Uterus (tissue), 3 donors: ENCODE measurements at regions not wholly inside any gene's neighbourhood (a gene's known extent, or its start where the extent isn't known, plus 50 kb on each side); places are given as distances from the start of the nearest gene placed in this dataset.

ENCODE experiments used
- DNase-seq, 2 donors: peaks; one replicate each; pipeline ENCODE4 v3.0.0-alpha.2; 2019 to 2020
- H3K27ac ChIP-seq, 2 donors: fragments of 200-600 bp; sonication (generic); 1 replicate in 1 of 2; 2 replicates in 1 of 2; pipeline ENCODE4 v1.5.1; 2016 to 2018
- H3K27me3 ChIP-seq, 2 donors: fragments of 200-600 bp; sonication (generic); one replicate each; pipeline ENCODE4 v1.5.1; 2018 to 2019; ENCODE audit warnings: control low read depth in 1 of 2
- H3K36me3 ChIP-seq, 2 donors: fragments of 200-600 bp; sonication (generic); one replicate each; pipeline ENCODE4 v1.5.1; 2019; ENCODE audit warnings: control low read depth in 1 of 2
- H3K4me1 ChIP-seq, 2 donors: fragments of 200-600 bp; sonication (generic); one replicate each; pipeline ENCODE4 v1.5.1; 2018 to 2019; ENCODE audit warnings: control low read depth in 1 of 2
- H3K4me3 ChIP-seq, 2 donors: fragments of 200-600 bp; sonication (generic); 1 replicate in 1 of 2; 2 replicates in 1 of 2; pipeline ENCODE4 v1.5.1; 2018 to 2019; ENCODE audit warnings: mild to moderate bottlenecking in 1 of 2
- H3K9me3 ChIP-seq, 2 donors: fragments of 200-600 bp; sonication (generic); one replicate each; pipeline ENCODE4 v1.5.1; 2019; ENCODE audit warnings: control low read depth in 1 of 2
- POLR2A ChIP-seq, 2 donors: fragments of 450-650 bp; IDR thresholded peaks; one replicate each; pipeline ENCODE4 v1.6.1; 2016; ENCODE audit warnings: antibody characterized with exemption in 2 of 2, mild to moderate bottlenecking in 1 of 2, moderate library complexity in 1 of 2
- intact Hi-C: fragments of 100-400 bp; cut with DNase I; formaldehyde crosslinking; loops from one replicate; pipeline ENCODE4 v1.15.1; 2023; ENCODE audit warnings: low total_unique reads
- TF ChIP-seq, protein P1 (sequence below), 4 experiments: fragments of 200-600 bp in 2 of 4; fragments of 450-650 bp in 2 of 4; sonication (generic) in 2 of 4; IDR thresholded peaks; one replicate each; pipeline ENCODE4 v1.5.1; 2016 to 2019; ENCODE audit warnings: antibody characterized with exemption in 4 of 4, mild to moderate bottlenecking in 2 of 4, moderate library complexity in 1 of 4
- donor health status: DM: yes; HTN: yes; CAD: no.

DNA sequence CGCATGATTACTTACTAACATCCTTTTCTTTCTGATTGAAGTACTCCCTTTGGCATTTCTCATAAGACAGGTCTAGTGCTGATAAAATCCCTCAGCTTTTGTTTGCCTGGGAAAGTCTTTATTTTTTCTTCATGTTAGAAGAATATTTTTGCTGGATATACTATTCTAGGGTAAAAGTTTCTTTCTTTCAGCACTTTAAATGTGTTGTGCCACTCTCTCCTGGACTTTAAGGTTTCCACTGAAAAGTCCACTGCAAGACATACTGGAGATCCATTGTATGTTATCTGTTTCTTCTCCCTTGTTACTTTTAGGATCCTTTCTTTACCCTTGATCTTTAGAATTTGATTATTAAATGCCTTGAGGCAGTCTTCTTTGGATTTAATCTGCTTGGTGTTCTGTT lies 796.7 kb downstream of the UQCRFS1 start:
- intact Hi-C loops = no loop called here

DNA sequence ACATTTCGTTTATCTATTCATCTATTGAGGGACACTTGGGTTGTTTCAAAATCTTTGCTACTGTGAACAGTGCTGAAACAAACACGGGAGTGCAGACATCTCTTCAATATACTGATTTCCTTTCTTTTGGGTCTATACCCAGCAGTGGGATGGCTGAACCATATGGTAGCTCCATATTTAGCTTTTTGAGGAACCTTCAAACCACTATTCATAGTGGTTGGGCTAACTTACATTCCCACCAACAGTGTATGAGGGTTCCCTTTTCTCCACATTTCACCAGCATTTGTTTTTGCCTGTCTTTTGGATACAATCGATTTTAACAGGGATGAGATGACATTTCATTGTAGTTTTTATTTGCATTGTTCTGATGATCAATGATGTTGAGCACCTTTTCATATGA lies 798.2 kb downstream of the UQCRFS1 start:
- H3K4me3 ChIP-seq = no peak overlapping the region
- intact Hi-C loops = no loop called here
- no peak for TF ChIP-seq POLR2A (IDR thresholded peaks at IDR 0.05)
- TF ChIP-seq, protein P1, sequence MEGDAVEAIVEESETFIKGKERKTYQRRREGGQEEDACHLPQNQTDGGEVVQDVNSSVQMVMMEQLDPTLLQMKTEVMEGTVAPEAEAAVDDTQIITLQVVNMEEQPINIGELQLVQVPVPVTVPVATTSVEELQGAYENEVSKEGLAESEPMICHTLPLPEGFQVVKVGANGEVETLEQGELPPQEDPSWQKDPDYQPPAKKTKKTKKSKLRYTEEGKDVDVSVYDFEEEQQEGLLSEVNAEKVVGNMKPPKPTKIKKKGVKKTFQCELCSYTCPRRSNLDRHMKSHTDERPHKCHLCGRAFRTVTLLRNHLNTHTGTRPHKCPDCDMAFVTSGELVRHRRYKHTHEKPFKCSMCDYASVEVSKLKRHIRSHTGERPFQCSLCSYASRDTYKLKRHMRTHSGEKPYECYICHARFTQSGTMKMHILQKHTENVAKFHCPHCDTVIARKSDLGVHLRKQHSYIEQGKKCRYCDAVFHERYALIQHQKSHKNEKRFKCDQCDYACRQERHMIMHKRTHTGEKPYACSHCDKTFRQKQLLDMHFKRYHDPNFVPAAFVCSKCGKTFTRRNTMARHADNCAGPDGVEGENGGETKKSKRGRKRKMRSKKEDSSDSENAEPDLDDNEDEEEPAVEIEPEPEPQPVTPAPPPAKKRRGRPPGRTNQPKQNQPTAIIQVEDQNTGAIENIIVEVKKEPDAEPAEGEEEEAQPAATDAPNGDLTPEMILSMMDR (IDR thresholded peaks at IDR 0.05) = no peak

More for the DNA sequence above, 796.7 kb downstream of the UQCRFS1 start:
- H3K4me3 ChIP-seq = no peak overlapping the region
- no peaks in the 10 kb centered on the region for H3K27me3 ChIP-seq
- H3K27ac ChIP-seq = no peak overlapping the region
- H3K36me3 ChIP-seq = no peaks in the 10 kb centered on the region
- no peaks in the 10 kb centered on the region for H3K4me1 ChIP-seq
- TF ChIP-seq POLR2A (IDR thresholded peaks at IDR 0.05) = no peak
- TF ChIP-seq, protein P1 (IDR thresholded peaks at IDR 0.05) = no peak
- no peaks in the 10 kb centered on the region for H3K9me3 ChIP-seq
- DNase-seq = no peak

DNA sequence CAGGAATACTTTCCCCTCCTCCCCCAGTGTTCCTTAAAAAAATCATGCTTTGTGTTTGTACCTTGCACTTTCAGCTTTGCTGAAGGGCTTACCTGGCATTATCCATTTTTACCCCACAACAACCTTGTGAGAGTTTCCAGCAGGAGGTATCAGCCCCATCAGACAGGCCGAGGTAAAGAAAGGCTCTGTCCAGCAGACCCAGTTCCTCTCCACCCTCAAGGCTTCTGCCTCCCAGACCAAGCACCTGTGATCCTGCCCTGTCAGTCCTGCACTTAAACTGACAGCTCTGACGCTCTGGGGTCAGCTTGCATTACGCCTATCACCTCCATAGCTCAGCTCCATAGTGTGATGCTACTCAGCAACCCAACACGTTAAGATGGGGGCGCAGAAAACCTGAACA lies 803.1 kb downstream of the UQCRFS1 start:
- Histone ChIP-seq H3K36me3 (no peaks in the 10 kb centered on the region), H3K27me3 (no peaks in the 10 kb centered on the region), H3K27ac (no peak overlapping the region), H3K4me3 (no peak overlapping the region), H3K4me1 (no peaks in the 10 kb centered on the region), H3K9me3 (no peaks in the 10 kb centered on the region)
- no peak for DNase-seq
- intact Hi-C loops = no loop called here
- TF ChIP-seq POLR2A (IDR thresholded peaks at IDR 0.05) = no peak
- TF ChIP-seq, protein P1 (IDR thresholded peaks at IDR 0.05) = no peak

More for the DNA sequence above, 798.2 kb downstream of the UQCRFS1 start:
- Histone ChIP-seq H3K27me3 (no peaks in the 10 kb centered on the region), H3K27ac (no peak overlapping the region), H3K9me3 (no peaks in the 10 kb centered on the region), H3K36me3 (no peaks in the 10 kb centered on the region), H3K4me1 (no peaks in the 10 kb centered on the region)
- no peak for DNase-seq

DNA sequence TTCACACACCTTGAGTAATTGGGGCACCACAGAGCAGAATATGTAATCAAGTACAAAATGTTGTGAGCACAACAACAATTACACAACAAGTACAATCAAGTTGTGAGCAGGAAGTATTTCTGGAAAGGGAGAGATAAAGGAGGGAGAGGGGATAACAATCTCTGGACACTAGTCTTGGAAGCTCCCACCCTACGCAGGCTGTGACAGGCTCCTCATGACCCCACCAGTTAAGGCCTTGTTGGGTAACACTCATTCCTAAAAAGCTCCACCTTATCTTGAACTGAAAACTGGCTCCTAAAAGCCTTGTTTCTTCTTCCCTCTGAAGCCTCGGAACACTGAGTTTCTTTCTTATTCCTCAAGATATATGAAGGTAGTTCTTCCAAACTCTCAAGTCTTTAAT lies 806.0 kb downstream of the UQCRFS1 start:
- Histone ChIP-seq H3K36me3 (no peaks in the 10 kb centered on the region), H3K27me3 (no peaks in the 10 kb centered on the region), H3K4me1 (no peaks in the 10 kb centered on the region), H3K9me3 (no peaks in the 10 kb centered on the region), H3K27ac (no peak overlapping the region), H3K4me3 (no peak overlapping the region)
- intact Hi-C loops = no loop called here
- DNase-seq = no peak
- TF ChIP-seq, protein P1 (IDR thresholded peaks at IDR 0.05) = no peak
- no peak for TF ChIP-seq POLR2A (IDR thresholded peaks at IDR 0.05)

DNA sequence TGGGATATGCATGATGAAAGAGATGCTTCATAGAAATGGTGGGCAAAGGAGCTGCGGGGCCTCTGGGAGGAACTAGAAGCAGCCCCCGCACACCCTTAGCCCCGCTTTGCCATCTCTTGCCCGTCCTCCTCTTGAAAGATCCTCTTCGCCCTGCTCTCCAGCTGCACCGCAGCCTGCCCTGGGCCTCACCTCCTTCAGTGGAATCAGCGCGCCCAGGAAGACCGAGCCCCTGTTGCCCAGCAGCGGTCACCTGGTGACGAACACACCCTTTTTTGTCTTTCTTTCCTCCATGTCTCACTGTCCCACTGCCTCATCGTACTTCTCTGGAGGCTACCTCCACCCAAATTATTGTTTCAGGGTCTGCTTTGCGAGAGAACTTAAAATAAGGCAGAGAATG lies 807.6 kb downstream of the UQCRFS1 start:
- no peak overlapping the region for H3K4me3 ChIP-seq
- intact Hi-C loops = no loop called here
- TF ChIP-seq, protein P1 (IDR thresholded peaks at IDR 0.05) = no peak
- TF ChIP-seq POLR2A (IDR thresholded peaks at IDR 0.05) = no peak
- no peaks in the 10 kb centered on the region for H3K4me1 ChIP-seq
- no peak for DNase-seq
- no peaks in the 10 kb centered on the region for H3K9me3 ChIP-seq
- H3K27me3 ChIP-seq = no peaks in the 10 kb centered on the region
- no peaks in the 10 kb centered on the region for H3K36me3 ChIP-seq
- H3K27ac ChIP-seq = peak overlapping the region; percentile 24 to 40
